ENCODE measurements at regions not wholly inside any gene's neighbourhood (a gene's known extent, or its start where the extent isn't known, plus 50 kb on each side); places are given as distances from the start of the nearest gene placed in this dataset.
"Not testable (repeated sequence)": the region's sequence is repeated elsewhere in the genome, so short reads cannot be mapped to it uniquely, and the experiment has no call there.

DNA sequence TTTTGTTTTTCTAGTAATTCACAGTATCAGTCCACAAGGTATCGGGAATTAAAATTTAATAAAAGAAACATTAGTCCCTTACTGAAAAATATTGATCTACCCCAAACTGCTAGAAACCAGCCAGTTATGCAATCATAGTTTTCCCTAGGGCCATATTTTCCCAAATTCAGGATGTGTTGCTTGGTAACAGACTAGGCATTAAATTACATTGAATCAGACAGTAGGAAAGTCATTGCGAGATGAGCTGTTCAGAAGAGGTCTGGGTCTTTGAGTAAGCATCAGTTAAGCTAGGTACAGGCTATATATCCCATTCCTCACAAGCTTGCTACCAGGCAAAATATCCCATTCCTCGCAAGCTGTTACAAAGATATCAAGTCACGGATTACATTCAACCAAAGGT, 123.0 kb upstream of the CCDC150 start:
- Histone ChIP-seq H3K9me3 (ENCODE audit: control extremely low read depth in 1 of 3, control insufficient read depth in 2 of 3, insufficient read depth in 1 of 3, low read length in 2 of 3) (no peaks in the 10 kb centered on the region), H2AFZ (ENCODE audit: insufficient read depth, low read depth, low read length, poor library complexity, severe bottlenecking) (no peak overlapping the region), H3K79me2 (ENCODE audit: control insufficient read depth, insufficient read depth, low read length) (no peaks in the 10 kb centered on the region), H3K27ac (ENCODE audit: low read length in 2 of 2) (no peak overlapping the region), H3K4me2 (replicated peaks; ENCODE audit: low read depth, low read length, poor library complexity, severe bottlenecking) (no peak overlapping the region), H3K9ac (ENCODE audit: low read length) (no peak overlapping the region), H3K4me1 (ENCODE audit: control insufficient read depth in 2 of 2, insufficient read depth in 2 of 2, low read length in 2 of 2) (no peaks in the 10 kb centered on the region), H3K4me3 (ENCODE audit: control extremely low read depth in 1 of 5, extremely low read depth in 1 of 5, insufficient read depth in 1 of 5, low read depth in 2 of 5, low read length in 4 of 5) (no peak overlapping the region), H3K27me3 (replicated peaks in 1 of 4; ENCODE audit: control extremely low read depth in 1 of 4, control insufficient read depth in 3 of 4, insufficient read depth in 4 of 4, low read length in 3 of 4) (no peaks in the 10 kb centered on the region), H3K36me3 (replicated peaks in 1 of 2; ENCODE audit: control extremely low read depth in 1 of 2, control insufficient read depth in 1 of 2, extremely low read depth in 1 of 2, insufficient read depth in 2 of 2, low read length in 1 of 2) (no peaks in the 10 kb centered on the region), H4K20me1 (ENCODE audit: control insufficient read depth, insufficient read depth, low read length, poor library complexity, severe bottlenecking) (no peaks in the 10 kb centered on the region)
- 96% methylated on average over 2 of the region's 4 CpGs for WGBS (ENCODE audit: insufficient coverage)
- DNase-seq (no peak), ATAC-seq (ENCODE audit: low read depth) (no peak)
- CTCF ChIA-PET: interaction anchor here (0.5 kb wide), 1 partner anchor 123 kb away, joined by 4 read pairs; the partner anchor contains the start of gene CCDC150
- Mint-ChIP-seq H3K27ac (no peak overlapping the region), H3K4me3 (no peak overlapping the region), H3K9me3 (ENCODE audit: insufficient read depth) (no peaks in the 10 kb centered on the region), H3K27me3 (peaks cover 13% of the 10 kb centered on the region), H3K4me1 (no peaks in the 10 kb centered on the region)
- POLR2A ChIA-PET: no interaction called here
- intact Hi-C loops (cut with micrococcal nuclease): no loop called here
- no peak for TF ChIP-seq EZH2 (IDR thresholded peaks at IDR 0.05; ENCODE audit: borderline replicate concordance, insufficient read depth, low read depth, low read length, poor library complexity, severe bottlenecking)

DNA sequence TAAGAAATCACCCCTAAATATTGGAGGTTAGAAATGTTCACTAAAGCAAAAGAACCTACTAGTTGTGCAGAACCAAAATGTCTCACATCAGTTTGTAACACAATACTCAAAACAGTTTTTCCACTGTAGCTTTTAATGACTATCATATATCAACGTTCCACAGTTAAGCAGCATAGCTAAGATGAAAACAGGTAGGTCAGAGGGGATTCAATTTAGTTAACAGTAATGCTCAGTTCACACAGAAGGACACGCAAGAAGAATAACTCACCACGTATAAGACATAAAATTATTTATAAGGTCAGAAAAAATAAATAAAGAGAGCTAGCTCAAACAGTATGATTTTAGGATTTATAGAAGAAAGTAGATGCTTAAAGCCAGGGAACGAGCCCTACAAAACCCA, 118.9 kb upstream of the CCDC150 start:
- H3K9me3 Mint-ChIP-seq (ENCODE audit: insufficient read depth): no peaks in the 10 kb centered on the region
- H3K4me1 ChIP-seq (ENCODE audit: control insufficient read depth in 2 of 2, insufficient read depth in 2 of 2, low read length in 2 of 2): no peaks in the 10 kb centered on the region
- no peaks in the 10 kb centered on the region for H3K36me3 ChIP-seq (replicated peaks in 1 of 2; ENCODE audit: control extremely low read depth in 1 of 2, control insufficient read depth in 1 of 2, extremely low read depth in 1 of 2, insufficient read depth in 2 of 2, low read length in 1 of 2)
- H2AFZ ChIP-seq (ENCODE audit: insufficient read depth, low read depth, low read length, poor library complexity, severe bottlenecking): no peak overlapping the region
- H3K4me3 ChIP-seq (ENCODE audit: control extremely low read depth in 1 of 5, extremely low read depth in 1 of 5, insufficient read depth in 1 of 5, low read depth in 2 of 5, low read length in 4 of 5): no peak overlapping the region
- no peak for ATAC-seq (ENCODE audit: low read depth)
- no peak for TF ChIP-seq EZH2 (IDR thresholded peaks at IDR 0.05; ENCODE audit: borderline replicate concordance, insufficient read depth, low read depth, low read length, poor library complexity, severe bottlenecking)
- TF ChIP-seq, protein P1, sequence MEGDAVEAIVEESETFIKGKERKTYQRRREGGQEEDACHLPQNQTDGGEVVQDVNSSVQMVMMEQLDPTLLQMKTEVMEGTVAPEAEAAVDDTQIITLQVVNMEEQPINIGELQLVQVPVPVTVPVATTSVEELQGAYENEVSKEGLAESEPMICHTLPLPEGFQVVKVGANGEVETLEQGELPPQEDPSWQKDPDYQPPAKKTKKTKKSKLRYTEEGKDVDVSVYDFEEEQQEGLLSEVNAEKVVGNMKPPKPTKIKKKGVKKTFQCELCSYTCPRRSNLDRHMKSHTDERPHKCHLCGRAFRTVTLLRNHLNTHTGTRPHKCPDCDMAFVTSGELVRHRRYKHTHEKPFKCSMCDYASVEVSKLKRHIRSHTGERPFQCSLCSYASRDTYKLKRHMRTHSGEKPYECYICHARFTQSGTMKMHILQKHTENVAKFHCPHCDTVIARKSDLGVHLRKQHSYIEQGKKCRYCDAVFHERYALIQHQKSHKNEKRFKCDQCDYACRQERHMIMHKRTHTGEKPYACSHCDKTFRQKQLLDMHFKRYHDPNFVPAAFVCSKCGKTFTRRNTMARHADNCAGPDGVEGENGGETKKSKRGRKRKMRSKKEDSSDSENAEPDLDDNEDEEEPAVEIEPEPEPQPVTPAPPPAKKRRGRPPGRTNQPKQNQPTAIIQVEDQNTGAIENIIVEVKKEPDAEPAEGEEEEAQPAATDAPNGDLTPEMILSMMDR (IDR thresholded peaks at IDR 0.05): no peak
- CTCF ChIA-PET: no interaction called here
- no peak overlapping the region for H3K9ac ChIP-seq (ENCODE audit: low read length)
- H3K27me3 Mint-ChIP-seq: peaks cover 8% of the 10 kb centered on the region
- H3K4me2 ChIP-seq (replicated peaks; ENCODE audit: low read depth, low read length, poor library complexity, severe bottlenecking): no peak overlapping the region
- H3K4me1 Mint-ChIP-seq: no peaks in the 10 kb centered on the region
- H3K9me3 ChIP-seq (ENCODE audit: control extremely low read depth in 1 of 3, control insufficient read depth in 2 of 3, insufficient read depth in 1 of 3, low read length in 2 of 3): no peaks in the 10 kb centered on the region
- POLR2A ChIA-PET: no interaction called here
- no CpG with 5 or more reads among the region's 4 CpGs for WGBS (ENCODE audit: insufficient coverage)
- H3K27me3 ChIP-seq (replicated peaks in 1 of 4; ENCODE audit: control extremely low read depth in 1 of 4, control insufficient read depth in 3 of 4, insufficient read depth in 4 of 4, low read length in 3 of 4): no peaks in the 10 kb centered on the region
- H4K20me1 ChIP-seq (ENCODE audit: control insufficient read depth, insufficient read depth, low read length, poor library complexity, severe bottlenecking): no peaks in the 10 kb centered on the region
- no peak for DNase-seq
- no peaks in the 10 kb centered on the region for H3K79me2 ChIP-seq (ENCODE audit: control insufficient read depth, insufficient read depth, low read length)
- intact Hi-C loops (cut with micrococcal nuclease): no loop called here
- H3K4me3 Mint-ChIP-seq: no peak overlapping the region
- H3K27ac Mint-ChIP-seq: no peak overlapping the region
- H3K27ac ChIP-seq (ENCODE audit: low read length in 2 of 2): no peak overlapping the region

DNA sequence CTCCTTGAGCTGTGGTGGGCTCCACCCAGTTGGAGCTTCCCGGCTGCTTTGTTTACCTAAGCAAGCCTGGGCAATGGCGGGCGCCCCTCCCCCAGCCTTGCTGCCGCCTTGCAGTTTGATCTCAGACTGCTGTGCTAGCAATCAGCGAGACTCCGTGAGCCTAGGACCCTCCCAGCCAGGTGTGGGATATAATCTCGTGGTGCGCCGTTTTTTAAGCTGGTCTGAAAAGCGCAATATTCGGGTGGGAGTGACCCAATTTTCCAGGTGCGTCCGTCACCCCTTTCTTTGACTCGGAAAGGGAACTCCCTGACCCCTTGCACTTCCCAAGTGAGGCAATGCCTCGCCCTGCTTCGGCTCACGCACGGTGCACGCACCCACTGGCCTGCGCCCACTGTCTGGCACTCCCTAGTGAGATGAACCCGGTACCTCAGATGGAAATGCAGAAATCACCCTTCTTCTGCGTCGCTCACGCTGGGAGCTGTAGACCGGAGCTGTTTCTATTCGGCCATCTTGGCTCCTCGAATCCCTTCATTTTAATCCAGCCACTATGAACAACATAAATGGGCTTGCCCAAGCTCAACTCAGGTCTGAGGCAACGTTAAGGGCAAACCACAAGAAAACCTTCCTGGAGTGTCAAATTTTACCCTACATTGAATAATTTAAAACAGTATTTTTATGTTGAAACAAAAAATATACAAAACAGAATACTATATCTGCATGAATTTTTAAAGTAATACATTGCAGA, 112.4 kb upstream of the CCDC150 start:
- H3K4me1 ChIP-seq (ENCODE audit: control insufficient read depth in 2 of 2, insufficient read depth in 2 of 2, low read length in 2 of 2); H3K4me3 Mint-ChIP-seq; H3K79me2 ChIP-seq (ENCODE audit: control insufficient read depth, insufficient read depth, low read length); H3K4me2 ChIP-seq (replicated peaks; ENCODE audit: low read depth, low read length, poor library complexity, severe bottlenecking); H3K27me3 ChIP-seq (replicated peaks in 1 of 4; ENCODE audit: control extremely low read depth in 1 of 4, control insufficient read depth in 3 of 4, insufficient read depth in 4 of 4, low read length in 3 of 4); H3K36me3 ChIP-seq (replicated peaks in 1 of 2; ENCODE audit: control extremely low read depth in 1 of 2, control insufficient read depth in 1 of 2, extremely low read depth in 1 of 2, insufficient read depth in 2 of 2, low read length in 1 of 2); H3K9me3 Mint-ChIP-seq (ENCODE audit: insufficient read depth); POLR2A ChIA-PET; ATAC-seq (ENCODE audit: low read depth); H3K27ac ChIP-seq (ENCODE audit: low read length in 2 of 2); H4K20me1 ChIP-seq (ENCODE audit: control insufficient read depth, insufficient read depth, low read length, poor library complexity, severe bottlenecking); H3K9ac ChIP-seq (ENCODE audit: low read length); H3K27me3 Mint-ChIP-seq; H3K27ac Mint-ChIP-seq; CTCF ChIA-PET; intact Hi-C loops (cut with micrococcal nuclease); H2AFZ ChIP-seq (ENCODE audit: insufficient read depth, low read depth, low read length, poor library complexity, severe bottlenecking); H3K4me3 ChIP-seq (ENCODE audit: control extremely low read depth in 1 of 5, extremely low read depth in 1 of 5, insufficient read depth in 1 of 5, low read depth in 2 of 5, low read length in 4 of 5); H3K4me1 Mint-ChIP-seq; DNase-seq; H3K9me3 ChIP-seq (ENCODE audit: control extremely low read depth in 1 of 3, control insufficient read depth in 2 of 3, insufficient read depth in 1 of 3, low read length in 2 of 3): not testable (repeated sequence)
- WGBS (ENCODE audit: insufficient coverage): 97% methylated on average over 3 of the region's 28 CpGs
